ENCODE measurements at regions not wholly inside any gene's neighbourhood (a gene's known extent, or its start where the extent isn't known, plus 50 kb on each side); places are given as distances from the start of the nearest gene placed in this dataset.
"Not testable (repeated sequence)": the region's sequence is repeated elsewhere in the genome, so short reads cannot be mapped to it uniquely, and the experiment has no call there.

GRCh38 chr3:80618295-80619256 is 850.8 kb upstream of the ROBO1 start:
- 42 to 46% methylated on average over 8 of the region's 8 CpGs for WGBS, 2 donors
- no peak for ATAC-seq
- H3K4me3 ChIP-seq, result no peak overlapping the region

GRCh38 chr3:80612366-80612765 is 844.6 kb upstream of the ROBO1 start:
- no peak for ATAC-seq
- H3K27me3 ChIP-seq, result no peaks in the 10 kb centered on the region
- H3K27ac ChIP-seq, result no peak overlapping the region
- intact Hi-C loops (cut with DNase I), result no loop called here
- H3K4me3 ChIP-seq, result no peak overlapping the region
- 9 to 17% methylated on average over 2 of the region's 2 CpGs for WGBS, 2 donors
- TF ChIP-seq CTCF (IDR thresholded peaks at IDR 0.05) (no peak), POLR2A (IDR thresholded peaks at IDR 0.05) (no peak)
- DNase-seq, result no peak
- no peaks in the 10 kb centered on the region for H3K9me3 ChIP-seq
- no peaks in the 10 kb centered on the region for H3K36me3 ChIP-seq (replicated peaks in 1 of 2; ENCODE audit: insufficient read depth in 1 of 2, low read depth in 2 of 2)
- H3K4me1 ChIP-seq, result no peaks in the 10 kb centered on the region

More at GRCh38 chr3:80618295-80619256, 850.8 kb upstream of the ROBO1 start:
- intact Hi-C loops (cut with DNase I), result no loop called here
- no peaks in the 10 kb centered on the region for H3K27me3 ChIP-seq
- no peaks in the 10 kb centered on the region for H3K36me3 ChIP-seq (replicated peaks in 1 of 2; ENCODE audit: insufficient read depth in 1 of 2, low read depth in 2 of 2)
- DNase-seq, result no peak
- H3K27ac ChIP-seq, result no peak overlapping the region
- no peaks in the 10 kb centered on the region for H3K9me3 ChIP-seq
- TF ChIP-seq POLR2A (IDR thresholded peaks at IDR 0.05) (no peak), CTCF (IDR thresholded peaks at IDR 0.05) (no peak)
- H3K4me1 ChIP-seq, result no peaks in the 10 kb centered on the region

- H3K4me3 ChIP-seq; DNase-seq; H3K36me3 ChIP-seq (replicated peaks in 1 of 2; ENCODE audit: insufficient read depth in 1 of 2, low read depth in 2 of 2); H3K27me3 ChIP-seq; intact Hi-C loops (cut with DNase I); H3K9me3 ChIP-seq; H3K27ac ChIP-seq; ATAC-seq; H3K4me1 ChIP-seq: not testable (repeated sequence)
- 55 to 58% methylated on average over 3 of the region's 3 CpGs for WGBS, 2 donors
Observed at GRCh38 chr3:80608072-80608471, 840.3 kb upstream of the ROBO1 start.

GRCh38 chr3:80606073-80606472 is 838.3 kb upstream of the ROBO1 start:
- Histone ChIP-seq H3K27me3 (no peaks in the 10 kb centered on the region), H3K4me3 (no peak overlapping the region), H3K27ac (no peak overlapping the region), H3K36me3 (replicated peaks in 1 of 2; ENCODE audit: insufficient read depth in 1 of 2, low read depth in 2 of 2) (no peaks in the 10 kb centered on the region), H3K4me1 (no peaks in the 10 kb centered on the region), H3K9me3 (no peaks in the 10 kb centered on the region)
- 55 to 65% methylated on average over 4 of the region's 4 CpGs for WGBS, 2 donors
- intact Hi-C loops (cut with DNase I), result no loop called here
- no peak for ATAC-seq
- no peak for DNase-seq
- TF ChIP-seq POLR2A (IDR thresholded peaks at IDR 0.05) (no peak), CTCF (IDR thresholded peaks at IDR 0.05) (peak in 4 of 7 experiments; percentile 25 to 40 (median 34))

- H3K27ac ChIP-seq, result no peak overlapping the region
- no peaks in the 10 kb centered on the region for H3K27me3 ChIP-seq
- ATAC-seq (no peak), DNase-seq (no peak)
- no peaks in the 10 kb centered on the region for H3K36me3 ChIP-seq (replicated peaks in 1 of 2; ENCODE audit: insufficient read depth in 1 of 2, low read depth in 2 of 2)
- no peaks in the 10 kb centered on the region for H3K9me3 ChIP-seq
- H3K4me1 ChIP-seq, result no peaks in the 10 kb centered on the region
- H3K4me3 ChIP-seq, result no peak overlapping the region
- TF ChIP-seq POLR2A (IDR thresholded peaks at IDR 0.05), result no peak
- no peak for TF ChIP-seq CTCF (IDR thresholded peaks at IDR 0.05)
- intact Hi-C loops (cut with DNase I), result no loop called here
Observed at GRCh38 chr3:80601479-80601878, 833.7 kb upstream of the ROBO1 start.
